Muscle of back (tissue), 3 donors: ENCODE measurements at regions not wholly inside any gene's neighbourhood (a gene's known extent, or its start where the extent isn't known, plus 50 kb on each side); places are given as distances from the start of the nearest gene placed in this dataset.
"Not testable (repeated sequence)": the region's sequence is repeated elsewhere in the genome, so short reads cannot be mapped to it uniquely, and the experiment has no call there.

Experiments used
- DNase-seq, 3 donors: peaks; one replicate each; pipeline versions ENCODE4 v3.0.0 to v3.0.0-alpha.2; 2013

- no peak for DNase-seq
These were observed 288.9 kb downstream of the EDEM1 start for GRCh38 chr3:5476403-5476802.

- no peak for DNase-seq
These were observed 291.8 kb downstream of the EDEM1 start for GRCh38 chr3:5479229-5479799.

DNA sequence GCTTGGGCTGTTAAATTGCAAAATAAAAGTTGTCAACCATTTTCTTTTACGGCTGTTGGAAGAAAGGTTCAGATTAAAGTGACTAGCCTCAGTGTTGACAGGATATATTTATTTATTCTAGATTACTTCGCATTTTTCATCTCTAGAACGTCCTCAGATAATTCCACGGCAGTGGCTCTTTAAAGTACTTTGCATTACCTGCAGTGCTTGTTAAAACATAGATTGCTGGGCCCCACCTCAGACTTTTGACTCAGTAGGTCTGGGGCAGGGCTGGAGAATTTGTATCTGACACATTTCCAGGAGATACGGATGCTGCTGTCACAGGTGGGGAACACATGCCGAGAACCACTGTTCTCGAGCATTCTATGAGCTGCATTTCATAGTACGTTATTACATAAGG is 292.7 kb downstream of the EDEM1 start:
- no peak for DNase-seq

DNA sequence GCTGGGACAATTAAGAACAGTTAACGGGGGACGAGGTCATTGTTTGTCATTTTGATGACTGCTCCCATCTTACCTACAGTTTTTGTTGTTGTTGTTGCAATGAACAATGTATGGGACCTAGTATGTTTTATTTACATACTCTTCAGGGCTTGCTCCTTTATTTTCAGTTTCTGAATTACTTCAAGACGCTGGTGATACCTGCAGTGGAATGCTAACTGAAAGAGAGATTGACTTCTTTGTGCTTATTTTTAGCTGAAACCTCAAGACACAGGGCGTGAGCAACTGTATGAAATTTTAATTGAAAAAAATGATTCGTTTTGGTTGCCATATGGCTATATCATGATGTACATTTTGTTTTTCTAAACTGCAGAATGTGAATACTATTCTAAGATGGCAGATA is 297.9 kb downstream of the EDEM1 start:
- DNase-seq = no peak

DNA sequence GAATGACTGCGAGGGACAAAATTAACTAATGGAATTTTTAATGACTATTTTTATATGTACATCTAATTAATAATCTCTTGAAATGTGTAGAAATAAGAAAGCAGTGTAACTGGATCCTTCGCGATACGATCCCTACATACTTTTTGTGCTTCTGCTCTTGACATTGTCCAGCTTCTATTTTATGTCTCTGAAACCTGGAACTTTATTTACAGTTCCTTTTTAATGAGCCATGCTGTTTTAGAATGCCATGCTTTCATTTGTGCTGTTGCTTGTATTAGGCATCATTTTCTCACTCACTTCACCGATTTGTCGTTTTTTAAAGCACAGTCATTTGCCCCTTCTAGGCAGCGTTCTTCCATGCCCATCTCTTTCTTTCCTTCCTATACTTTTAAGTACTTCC is 301.3 kb downstream of the EDEM1 start:
- no peak for DNase-seq

DNA sequence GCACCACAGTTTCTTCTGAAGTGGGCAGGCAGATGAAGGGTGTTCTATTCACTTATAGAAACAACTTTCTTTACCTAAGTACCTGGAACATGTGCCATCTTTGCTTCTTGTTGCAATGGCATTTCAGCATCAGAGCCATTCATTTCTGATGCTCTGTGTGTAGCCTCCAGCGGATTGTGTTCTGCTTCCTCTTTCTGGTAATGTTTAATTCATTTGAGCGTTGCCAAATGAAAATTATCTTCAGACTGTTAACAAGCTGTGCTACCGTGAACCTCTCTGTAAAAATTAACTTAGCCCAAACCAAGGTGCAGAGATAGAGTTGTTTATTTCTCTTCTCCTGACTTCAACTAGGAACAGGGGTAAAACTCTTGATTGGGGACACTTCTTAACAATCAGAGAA is 302.0 kb downstream of the EDEM1 start:
- DNase-seq = no peak

- no peak for DNase-seq
These were observed 307.5 kb downstream of the EDEM1 start for GRCh38 chr3:5494905-5495519.

- no peak for DNase-seq
These were observed 310.0 kb downstream of the EDEM1 start for GRCh38 chr3:5497497-5497896.

DNA sequence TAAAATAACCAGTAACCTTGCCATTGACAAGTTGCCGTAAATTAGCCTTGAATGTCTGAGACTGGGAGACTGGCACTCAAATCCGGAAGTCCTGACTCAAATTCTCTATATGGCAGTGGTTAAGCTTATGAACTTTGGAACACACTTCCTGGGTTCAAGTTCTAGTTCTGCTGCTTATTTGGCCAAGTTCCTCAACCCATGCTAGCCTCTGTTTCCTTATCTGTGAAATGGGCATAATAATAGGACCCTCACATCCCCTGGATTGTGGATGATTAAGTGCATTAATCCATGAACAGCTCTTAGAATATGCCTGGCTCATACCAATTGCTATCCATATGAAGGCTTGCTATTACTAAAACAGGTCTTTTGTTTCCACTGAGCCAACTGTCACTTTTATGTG is 311.5 kb downstream of the EDEM1 start:
- DNase-seq = no peak

GRCh38 chr3:5499404-5499803 is 311.9 kb downstream of the EDEM1 start:
- DNase-seq = no peak

DNA sequence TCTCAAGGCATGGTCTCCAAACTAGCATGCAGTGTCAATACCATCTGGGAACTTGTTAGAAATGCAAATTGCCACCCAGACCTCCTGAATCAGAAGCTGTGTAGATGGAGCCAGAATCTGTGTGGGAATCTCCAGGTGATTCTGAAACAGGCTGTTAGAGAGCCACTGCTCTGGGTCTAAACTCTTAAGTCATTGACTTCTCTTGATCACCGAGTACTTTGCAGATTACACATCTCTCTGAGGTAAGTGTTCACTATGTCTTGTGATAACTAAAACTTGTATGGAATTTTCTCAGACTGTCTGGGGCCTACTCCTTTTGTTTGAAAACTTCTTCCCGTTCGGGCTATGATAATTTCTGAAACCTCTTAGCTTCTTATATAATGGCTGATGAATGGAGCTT is 315.6 kb downstream of the EDEM1 start:
- no peak for DNase-seq

- DNase-seq = no peak
These were observed 316.6 kb downstream of the EDEM1 start for GRCh38 chr3:5504135-5504534.

- no peak for DNase-seq
These were observed 317.7 kb downstream of the EDEM1 start for GRCh38 chr3:5505163-5505562.

DNA sequence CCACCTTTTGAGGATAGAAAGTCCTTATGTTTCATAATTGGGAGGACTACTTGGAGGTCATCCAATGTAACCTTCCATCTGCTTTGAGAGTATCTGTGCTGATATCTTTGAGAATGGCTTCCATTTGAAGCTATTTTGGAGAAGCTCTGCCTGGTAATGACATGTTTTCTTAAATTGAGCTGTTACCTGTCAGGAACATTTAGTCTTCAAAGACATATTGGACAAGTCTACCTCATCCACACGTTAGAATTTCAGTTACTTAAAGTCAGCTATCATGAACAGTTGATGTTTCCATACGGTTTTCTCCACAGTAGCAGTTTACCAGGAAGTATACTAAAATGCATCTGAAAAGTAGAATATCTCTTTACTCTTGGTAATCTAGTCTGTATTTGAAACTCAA is 318.5 kb downstream of the EDEM1 start:
- no peak for DNase-seq

- DNase-seq = not testable (repeated sequence)
These were observed 321.4 kb downstream of the EDEM1 start for GRCh38 chr3:5508860-5509259.

- no peak for DNase-seq
These were observed 322.8 kb downstream of the EDEM1 start for GRCh38 chr3:5510300-5510699.

DNA sequence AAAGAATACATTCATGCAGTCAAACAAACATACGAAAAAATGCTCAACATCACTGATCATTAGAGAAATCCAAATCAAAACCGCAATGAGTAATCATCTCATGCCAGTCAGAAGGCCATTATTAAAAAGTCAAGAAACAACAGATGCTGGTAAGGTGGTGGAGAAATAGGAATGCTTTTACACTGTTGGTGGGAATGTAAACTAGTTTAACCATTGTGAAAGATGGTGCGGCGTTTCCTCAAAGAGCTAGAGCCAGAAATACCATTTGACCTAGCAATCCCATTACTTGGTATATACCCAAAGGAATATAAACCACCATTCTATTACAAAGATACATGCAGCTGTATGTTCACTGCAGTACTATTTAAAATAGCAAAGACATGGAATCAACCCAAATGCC is 330.4 kb downstream of the EDEM1 start:
- no peak for DNase-seq

DNA sequence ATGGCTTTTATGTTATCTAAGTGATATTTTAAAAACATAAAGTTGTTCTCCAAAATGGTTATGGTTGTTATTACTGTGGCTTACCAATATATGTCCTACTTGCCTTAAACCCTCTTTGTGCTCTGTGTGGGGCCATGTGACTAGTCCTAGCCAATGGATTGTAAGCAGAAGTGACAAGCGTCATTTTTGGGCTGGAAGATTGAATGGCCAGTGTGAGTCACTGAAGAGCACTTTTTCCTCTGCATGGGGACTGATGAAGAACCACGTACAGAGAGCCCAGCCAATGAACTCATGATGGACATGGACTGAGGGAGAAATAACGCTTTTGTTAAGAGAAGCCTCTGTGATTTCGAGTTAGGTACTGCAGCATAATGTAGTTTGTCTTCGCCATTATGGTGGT is 332.7 kb downstream of the EDEM1 start:
- no peak for DNase-seq

GRCh38 chr3:5523125-5523524 is 335.6 kb downstream of the EDEM1 start:
- DNase-seq = no peak

DNA sequence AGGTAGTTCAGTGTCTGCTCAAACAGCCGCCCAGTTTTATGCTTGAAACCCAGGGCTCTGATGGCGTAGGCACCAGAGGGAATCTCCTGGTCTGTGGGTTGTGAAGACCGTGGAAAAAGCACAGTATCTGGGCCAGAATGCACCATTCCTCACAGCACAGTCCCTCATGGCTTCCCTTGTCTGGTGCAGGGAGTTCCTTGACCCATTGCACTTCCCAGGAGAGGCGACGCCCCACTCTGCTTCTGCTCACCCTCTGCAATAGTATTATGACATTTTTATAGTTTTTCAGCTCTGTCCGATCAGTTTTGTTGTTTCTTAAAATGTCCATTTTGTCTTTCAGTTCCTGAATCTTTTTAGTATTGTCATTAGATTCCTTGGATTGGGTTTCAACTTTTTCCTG is 343.5 kb downstream of the EDEM1 start:
- no peak for DNase-seq

DNA sequence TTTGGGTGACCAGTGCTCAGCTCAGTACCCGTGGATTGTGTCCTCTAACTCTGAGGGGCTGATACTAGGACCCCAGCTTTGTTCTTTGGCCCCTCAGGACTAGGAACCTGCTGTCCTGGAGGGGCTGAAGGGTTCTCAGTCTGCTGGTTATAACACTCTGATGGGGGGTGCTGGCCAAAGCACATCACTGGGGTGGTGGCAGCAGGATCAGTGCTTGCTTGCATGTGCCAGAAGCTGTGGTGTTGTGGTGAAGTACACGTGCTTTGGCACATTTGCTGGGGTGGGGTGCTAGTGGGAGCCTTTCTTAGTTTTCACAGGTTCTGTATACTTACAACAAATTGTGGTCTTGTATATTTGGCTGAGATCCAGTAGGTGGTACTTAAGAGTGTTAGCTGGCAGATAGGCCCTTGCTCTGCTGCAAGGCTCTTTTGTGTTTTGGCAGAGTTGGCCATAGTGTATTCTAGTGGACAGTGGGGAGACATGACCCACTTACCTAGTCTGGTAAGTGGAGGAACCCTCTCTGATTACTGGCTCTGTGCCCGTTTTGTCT is 344.3 kb downstream of the EDEM1 start:
- DNase-seq = no peak

DNA sequence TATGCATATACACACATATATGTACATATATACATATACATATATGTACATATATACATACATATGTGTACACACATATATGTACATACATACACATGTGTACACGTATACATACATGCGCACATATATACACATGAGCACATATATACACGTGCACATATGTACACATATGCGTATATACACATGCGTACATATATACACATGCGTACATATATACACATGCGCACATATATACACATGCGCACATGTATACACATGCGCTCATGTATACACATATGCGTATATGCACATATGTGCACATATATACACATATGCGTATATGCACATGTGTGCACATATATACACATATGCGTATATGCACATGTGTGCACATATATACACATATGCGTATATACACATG is 353.0 kb downstream of the EDEM1 start:
- no peak for DNase-seq

DNA sequence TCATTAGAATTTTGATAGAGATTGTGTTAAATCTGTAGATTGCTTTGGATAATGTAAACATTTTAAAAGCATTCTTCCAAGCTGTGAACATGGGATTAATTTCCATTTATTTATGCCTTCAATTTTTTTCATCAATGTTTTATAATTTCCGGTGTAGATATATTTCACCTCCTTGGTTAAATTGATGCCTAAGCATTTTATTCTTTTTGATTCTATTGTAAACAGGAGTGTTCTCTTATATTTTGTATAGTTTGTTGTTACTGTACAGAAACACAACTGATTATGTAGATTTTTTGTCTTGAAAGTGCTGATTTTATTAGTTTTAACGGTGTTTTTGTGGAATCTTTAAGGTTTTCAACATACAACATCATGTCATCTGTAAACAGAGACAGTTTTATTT is 355.0 kb downstream of the EDEM1 start:
- no peak for DNase-seq

DNA sequence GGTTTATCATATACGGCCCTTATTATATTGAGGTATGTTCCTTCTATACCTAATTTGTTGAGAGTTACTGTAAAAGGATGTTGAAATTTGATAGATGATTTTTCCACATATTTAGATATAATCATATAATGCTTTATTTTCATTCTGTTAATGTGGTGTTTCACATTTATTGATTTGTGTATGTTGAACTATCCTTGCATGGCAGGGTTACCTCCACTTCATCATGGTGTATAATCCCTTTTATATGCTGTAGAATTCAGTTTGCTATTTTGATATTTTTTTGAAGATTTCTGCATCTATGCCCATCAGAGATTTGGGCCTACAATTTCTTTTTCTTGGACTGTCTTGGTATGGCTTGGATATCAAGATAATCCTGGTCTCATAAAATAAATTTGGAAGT is 355.5 kb downstream of the EDEM1 start:
- DNase-seq = no peak
